ENCODE measurements at regions not wholly inside any gene's neighbourhood (a gene's known extent, or its start where the extent isn't known, plus 50 kb on each side); places are given as distances from the start of the nearest gene placed in this dataset.

GRCh38 chr16:14378131-14378551, 251.9 kb downstream of the PARN start:
- Histone ChIP-seq H3K9me3 (ENCODE audit: control insufficient read depth, low read depth, low read length) (no peaks in the 10 kb centered on the region), H3K9me1 (ENCODE audit: control insufficient read depth, extremely low read depth, insufficient read depth, low read length) (no peaks in the 10 kb centered on the region), H3K4me1 (ENCODE audit: control insufficient read depth, extremely low read depth, insufficient read depth, low read length) (peaks cover 32% of the 10 kb centered on the region), H3K27ac (ENCODE audit: control insufficient read depth, insufficient read depth, low read length) (peak overlapping the region; percentile 84), H3K36me3 (ENCODE audit: control insufficient read depth in 2 of 2, extremely low read depth in 1 of 2, insufficient read depth in 2 of 2, low read length in 2 of 2) (no peaks in the 10 kb centered on the region), H3K9ac (ENCODE audit: control insufficient read depth, extremely low read depth, insufficient read depth, low read length) (peak overlapping the region; percentile 30), H2AFZ (ENCODE audit: control insufficient read depth, low read length) (no peak overlapping the region), H3K79me2 (ENCODE audit: control insufficient read depth, insufficient read depth, low read length) (no peaks in the 10 kb centered on the region), H3K4me2 (ENCODE audit: control insufficient read depth, extremely low read depth, insufficient read depth, low read depth, low read length) (peak overlapping the region; percentile 83), H3K4me3 (ENCODE audit: control insufficient read depth in 2 of 3, extremely low read depth in 1 of 3, insufficient read depth in 2 of 3, low read depth in 1 of 3, low read length in 3 of 3) (no peak overlapping the region), H3K27me3 (ENCODE audit: control insufficient read depth, extremely low read depth, insufficient read depth, low read length) (no peaks in the 10 kb centered on the region), H4K20me1 (ENCODE audit: control insufficient read depth, extremely low read depth, insufficient read depth, low read length) (no peaks in the 10 kb centered on the region)
- FAIRE-seq (peak; percentile 88), DNase-seq (ENCODE audit: low read depth, low spot score) (no peak)
- dilution Hi-C loops (cut with MboI; ENCODE audit: extremely low pct_ligation_motif_present, low sequenced_read_pairs), result no loop called here
- TF ChIP-seq CTCF (optimal IDR thresholded peaks at IDR 0.05 in 1 of 3, IDR thresholded peaks at IDR 0.05 in 1 of 3, conservative IDR thresholded peaks at IDR 0.05 in 1 of 3; ENCODE audit: extremely low read depth in 1 of 3, insufficient read depth in 2 of 3, low read length in 3 of 3) (no peak), EZH2 (IDR thresholded peaks at IDR 0.05; ENCODE audit: low read length) (no peak)

DNA sequence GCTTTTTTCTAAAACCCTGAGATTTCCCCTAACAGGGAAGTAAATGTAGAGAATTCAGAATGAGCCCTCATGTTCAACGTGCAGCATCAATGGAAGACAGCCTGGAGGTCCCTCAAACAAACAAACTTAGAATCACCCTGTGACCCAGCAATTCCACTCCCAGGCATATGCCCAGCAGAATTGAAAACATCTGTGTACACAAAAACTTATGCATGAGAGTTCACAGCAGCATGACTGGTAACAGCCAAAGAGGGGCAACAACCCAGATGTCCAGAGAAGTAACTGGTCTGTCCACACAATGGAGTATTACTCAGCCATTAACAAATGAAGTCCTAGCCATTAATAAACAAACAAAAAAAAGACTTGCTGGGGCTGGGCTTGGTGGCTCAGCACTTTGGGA, 252.7 kb downstream of the PARN start:
- dilution Hi-C loops (cut with MboI; ENCODE audit: extremely low pct_ligation_motif_present, low sequenced_read_pairs), result no loop called here
- Histone ChIP-seq H3K4me2 (ENCODE audit: control insufficient read depth, extremely low read depth, insufficient read depth, low read depth, low read length) (no peak overlapping the region), H3K4me3 (ENCODE audit: control insufficient read depth in 2 of 3, extremely low read depth in 1 of 3, insufficient read depth in 2 of 3, low read depth in 1 of 3, low read length in 3 of 3) (no peak overlapping the region), H3K4me1 (ENCODE audit: control insufficient read depth, extremely low read depth, insufficient read depth, low read length) (peaks cover 31% of the 10 kb centered on the region), H3K27ac (ENCODE audit: control insufficient read depth, insufficient read depth, low read length) (no peak overlapping the region), H2AFZ (ENCODE audit: control insufficient read depth, low read length) (no peak overlapping the region), H3K9me3 (ENCODE audit: control insufficient read depth, low read depth, low read length) (no peaks in the 10 kb centered on the region), H3K9ac (ENCODE audit: control insufficient read depth, extremely low read depth, insufficient read depth, low read length) (no peak overlapping the region), H3K9me1 (ENCODE audit: control insufficient read depth, extremely low read depth, insufficient read depth, low read length) (no peaks in the 10 kb centered on the region), H3K79me2 (ENCODE audit: control insufficient read depth, insufficient read depth, low read length) (no peaks in the 10 kb centered on the region), H4K20me1 (ENCODE audit: control insufficient read depth, extremely low read depth, insufficient read depth, low read length) (no peaks in the 10 kb centered on the region), H3K27me3 (ENCODE audit: control insufficient read depth, extremely low read depth, insufficient read depth, low read length) (no peaks in the 10 kb centered on the region), H3K36me3 (ENCODE audit: control insufficient read depth in 2 of 2, extremely low read depth in 1 of 2, insufficient read depth in 2 of 2, low read length in 2 of 2) (no peaks in the 10 kb centered on the region)
- FAIRE-seq (no peak), DNase-seq (ENCODE audit: low read depth, low spot score) (no peak)
- TF ChIP-seq EZH2 (IDR thresholded peaks at IDR 0.05; ENCODE audit: low read length) (no peak), CTCF (optimal IDR thresholded peaks at IDR 0.05 in 1 of 3, IDR thresholded peaks at IDR 0.05 in 1 of 3, conservative IDR thresholded peaks at IDR 0.05 in 1 of 3; ENCODE audit: extremely low read depth in 1 of 3, insufficient read depth in 2 of 3, low read length in 3 of 3) (no peak)
